ENCODE measurements at regions not wholly inside any gene's neighbourhood (a gene's known extent, or its start where the extent isn't known, plus 50 kb on each side); places are given as distances from the start of the nearest gene placed in this dataset.
"Not testable (repeated sequence)": the region's sequence is repeated elsewhere in the genome, so short reads cannot be mapped to it uniquely, and the experiment has no call there.

- H3K27me3 ChIP-seq; H3K4me3 ChIP-seq (replicated peaks in 1 of 3); H3K27ac ChIP-seq; H3K4me1 ChIP-seq; H3K36me3 ChIP-seq; H3K9me3 ChIP-seq; DNase-seq; intact Hi-C loops (cut with DNase I): not testable (repeated sequence)
- WGBS, 2 donors: 92 to 98% methylated on average over 2 of the region's 2 CpGs
Observed at GRCh38 chr1:117314951-117315350, 52.3 kb upstream of the MAN1A2 start.

DNA sequence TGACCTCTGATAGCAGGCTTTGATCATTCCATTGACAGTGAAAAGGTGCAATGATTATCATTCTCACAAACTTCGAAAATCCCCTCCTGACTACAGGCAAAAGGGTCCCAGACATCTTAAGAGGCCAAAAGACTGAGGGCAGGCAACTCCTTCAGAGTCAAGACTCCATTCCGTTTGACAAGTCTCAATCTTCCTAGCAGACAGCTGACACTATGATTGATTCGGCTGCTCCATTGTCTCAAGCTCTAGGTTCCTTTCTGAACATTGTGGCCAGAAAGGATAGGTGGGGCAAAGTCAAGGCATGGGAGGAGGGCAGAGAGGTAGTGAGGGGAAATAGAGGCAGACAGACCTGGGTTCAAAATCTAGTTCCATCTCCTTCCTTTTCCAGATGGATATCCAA, 53.7 kb upstream of the MAN1A2 start:
- no peak for DNase-seq
- TF ChIP-seq, protein P1, sequence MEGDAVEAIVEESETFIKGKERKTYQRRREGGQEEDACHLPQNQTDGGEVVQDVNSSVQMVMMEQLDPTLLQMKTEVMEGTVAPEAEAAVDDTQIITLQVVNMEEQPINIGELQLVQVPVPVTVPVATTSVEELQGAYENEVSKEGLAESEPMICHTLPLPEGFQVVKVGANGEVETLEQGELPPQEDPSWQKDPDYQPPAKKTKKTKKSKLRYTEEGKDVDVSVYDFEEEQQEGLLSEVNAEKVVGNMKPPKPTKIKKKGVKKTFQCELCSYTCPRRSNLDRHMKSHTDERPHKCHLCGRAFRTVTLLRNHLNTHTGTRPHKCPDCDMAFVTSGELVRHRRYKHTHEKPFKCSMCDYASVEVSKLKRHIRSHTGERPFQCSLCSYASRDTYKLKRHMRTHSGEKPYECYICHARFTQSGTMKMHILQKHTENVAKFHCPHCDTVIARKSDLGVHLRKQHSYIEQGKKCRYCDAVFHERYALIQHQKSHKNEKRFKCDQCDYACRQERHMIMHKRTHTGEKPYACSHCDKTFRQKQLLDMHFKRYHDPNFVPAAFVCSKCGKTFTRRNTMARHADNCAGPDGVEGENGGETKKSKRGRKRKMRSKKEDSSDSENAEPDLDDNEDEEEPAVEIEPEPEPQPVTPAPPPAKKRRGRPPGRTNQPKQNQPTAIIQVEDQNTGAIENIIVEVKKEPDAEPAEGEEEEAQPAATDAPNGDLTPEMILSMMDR (IDR thresholded peaks at IDR 0.05): no peak
- no peak for TF ChIP-seq POLR2A (IDR thresholded peaks at IDR 0.05)
- WGBS, 2 donors: 84 to 89% methylated on average over 3 of the region's 3 CpGs
- Histone ChIP-seq H3K27me3 (no peaks in the 10 kb centered on the region), H3K9me3 (no peaks in the 10 kb centered on the region), H3K27ac (no peak overlapping the region), H3K36me3 (no peaks in the 10 kb centered on the region), H3K4me3 (replicated peaks in 1 of 3) (no peak overlapping the region), H3K4me1 (no peaks in the 10 kb centered on the region)
- intact Hi-C loops (cut with DNase I): no loop called here

DNA sequence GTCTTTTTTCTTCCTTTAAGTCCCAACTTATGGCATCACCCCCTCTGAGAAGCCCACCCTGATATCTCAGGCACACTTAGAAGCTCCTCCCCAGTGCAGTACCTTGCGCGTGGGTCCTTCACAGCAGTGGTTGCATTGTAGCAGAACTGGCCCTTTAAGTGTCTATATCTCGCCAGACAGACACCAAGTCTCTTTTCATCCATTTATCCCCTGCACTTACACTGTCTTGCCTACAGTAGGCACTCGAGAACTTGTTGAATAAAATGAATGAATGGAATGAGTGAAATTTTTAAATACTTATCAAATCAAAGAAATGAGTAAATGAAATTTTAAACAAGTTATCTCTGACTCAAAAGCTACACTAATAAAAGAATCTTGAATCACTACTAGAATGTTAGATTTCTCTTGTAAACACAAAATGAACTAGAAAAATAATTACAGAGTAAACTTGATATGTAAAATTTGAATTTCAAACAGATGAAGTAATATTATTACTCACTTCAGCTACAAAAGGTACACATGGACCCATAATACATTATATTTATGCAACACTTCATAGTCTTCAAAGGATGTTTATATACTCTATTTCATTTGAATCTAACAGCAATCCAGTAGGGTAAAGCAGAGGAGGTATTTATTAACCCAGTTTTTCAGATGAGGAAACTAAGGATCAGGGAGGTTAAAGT, 54.7 kb upstream of the MAN1A2 start:
- Histone ChIP-seq H3K27me3 (no peaks in the 10 kb centered on the region), H3K4me3 (replicated peaks in 1 of 3) (no peak overlapping the region), H3K4me1 (no peaks in the 10 kb centered on the region), H3K36me3 (no peaks in the 10 kb centered on the region), H3K27ac (no peak overlapping the region), H3K9me3 (no peaks in the 10 kb centered on the region)
- intact Hi-C loops (cut with DNase I): no loop called here
- DNase-seq: no peak
- 37 to 40% methylated on average over 4 of the region's 4 CpGs for WGBS, 2 donors
- TF ChIP-seq, protein P1 (IDR thresholded peaks at IDR 0.05): peak in 5 of 6 experiments; percentile 28 to 60 (median 53)
- no peak for TF ChIP-seq POLR2A (IDR thresholded peaks at IDR 0.05)

- TF ChIP-seq, protein P1 (IDR thresholded peaks at IDR 0.05): no peak
- no peak for TF ChIP-seq POLR2A (IDR thresholded peaks at IDR 0.05)
- Histone ChIP-seq H3K9me3 (no peaks in the 10 kb centered on the region), H3K36me3 (no peaks in the 10 kb centered on the region), H3K4me1 (no peaks in the 10 kb centered on the region), H3K27me3 (no peaks in the 10 kb centered on the region), H3K4me3 (replicated peaks in 1 of 3) (no peak overlapping the region), H3K27ac (no peak overlapping the region)
- intact Hi-C loops (cut with DNase I): no loop called here
- DNase-seq: no peak
- 66 to 80% methylated on average over 3 of the region's 3 CpGs for WGBS, 2 donors
Observed at GRCh38 chr1:117308311-117308916, 58.8 kb upstream of the MAN1A2 start.

GRCh38 chr1:117301901-117302300, 65.3 kb upstream of the MAN1A2 start:
- Histone ChIP-seq H3K36me3 (no peaks in the 10 kb centered on the region), H3K4me3 (replicated peaks in 1 of 3) (no peak overlapping the region), H3K4me1 (peaks cover 3 to 6% of the 10 kb centered on the region in 2 donors), H3K27ac (no peak overlapping the region), H3K27me3 (no peaks in the 10 kb centered on the region), H3K9me3 (no peaks in the 10 kb centered on the region)
- intact Hi-C loops (cut with DNase I): no loop called here
- TF ChIP-seq, protein P1 (IDR thresholded peaks at IDR 0.05): no peak
- no peak for TF ChIP-seq POLR2A (IDR thresholded peaks at IDR 0.05)
- 71 to 87% methylated on average over 1 of the region's 1 CpG for WGBS, 2 donors
- no peak for DNase-seq

- peak overlapping the region in 1 of 3 donors; percentile 39 for H3K27ac ChIP-seq
- intact Hi-C loops (cut with DNase I); DNase-seq: not testable (repeated sequence)
Observed at GRCh38 chr1:117300183-117300582, 67.1 kb upstream of the MAN1A2 start.

More at GRCh38 chr1:117300183-117300582, 67.1 kb upstream of the MAN1A2 start:
- not testable (repeated sequence) for H3K36me3 ChIP-seq; H3K4me1 ChIP-seq; H3K4me3 ChIP-seq (replicated peaks in 1 of 3); H3K9me3 ChIP-seq; H3K27me3 ChIP-seq
- WGBS, 2 donors: 18 to 29% methylated on average over 6 of the region's 6 CpGs
